NCI-H82 treated with DMSO at 0.1 percent for 48 hours (cell line): ENCODE measurements at regions not wholly inside any gene's neighbourhood (a gene's known extent, or its start where the extent isn't known, plus 50 kb on each side); places are given as distances from the start of the nearest gene placed in this dataset.
A peak's percentile ranks its signal among the peaks of the same experiment; 100 is the strongest.

Experiments used
- DNase-seq: peaks from one replicate; lab custom pipeline; 2025; ENCODE audit not compliant: unreplicated experiment; lab: John Stamatoyannopoulos, UW

DNA sequence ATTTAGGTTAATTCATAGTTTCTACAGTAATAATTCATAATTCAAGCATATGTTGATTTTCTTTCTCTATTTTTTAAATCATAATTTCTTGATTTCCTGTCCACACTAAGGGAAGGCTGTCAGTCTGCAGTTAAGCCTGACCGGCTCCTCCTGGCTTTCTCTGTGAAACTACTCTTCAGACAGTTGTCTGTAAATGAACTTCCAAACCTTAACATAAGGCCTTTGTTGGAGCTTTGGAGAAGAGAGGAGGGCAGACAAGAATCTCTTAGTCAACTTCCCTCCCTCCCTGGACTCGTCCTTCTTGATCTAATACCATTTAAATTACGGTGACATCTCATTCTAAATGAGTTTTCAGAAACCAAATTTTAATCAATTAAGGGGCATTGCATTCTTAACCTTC, 404.1 kb upstream of the ST6GAL2 start:
- no peak for DNase-seq

DNA sequence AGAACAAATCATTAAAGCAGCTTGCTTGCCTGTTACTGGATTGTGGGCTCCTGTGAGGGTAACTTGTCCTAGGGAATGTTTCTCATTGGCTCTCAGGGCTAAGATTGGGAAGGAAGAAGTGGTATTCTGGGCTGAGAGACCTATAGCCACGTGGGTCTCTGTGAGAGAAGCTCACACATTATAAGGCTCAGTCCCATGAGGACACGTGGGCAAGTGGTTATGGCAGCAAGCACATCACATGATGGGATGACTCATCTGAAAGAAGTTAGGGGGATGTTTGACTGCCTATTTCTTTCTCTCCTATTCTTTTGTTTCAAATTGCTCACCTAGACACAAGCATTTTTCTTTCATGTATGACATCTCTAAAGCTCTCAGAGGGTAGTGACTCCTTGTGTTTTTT, 418.0 kb upstream of the ST6GAL2 start:
- DNase-seq, result no peak

DNA sequence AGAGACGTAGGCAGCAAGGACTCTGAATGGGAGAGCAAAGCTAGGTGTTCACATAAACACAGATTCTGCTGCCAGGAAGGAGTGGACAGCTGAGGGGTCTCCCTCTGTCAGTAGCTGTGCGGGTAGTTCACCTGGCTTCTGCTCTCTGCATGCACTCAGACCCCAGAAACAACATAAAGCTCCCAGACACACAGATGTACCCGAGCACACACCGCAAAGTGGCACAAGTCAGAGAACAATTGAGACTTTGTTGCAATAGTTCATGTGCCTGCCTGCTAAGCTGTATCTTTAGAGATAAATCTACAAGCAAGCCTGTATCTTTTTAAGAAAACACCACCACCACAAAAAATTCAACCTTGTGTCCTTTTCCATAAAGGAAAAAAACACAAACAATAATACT, 420.0 kb upstream of the ST6GAL2 start:
- DNase-seq, result no peak

DNA sequence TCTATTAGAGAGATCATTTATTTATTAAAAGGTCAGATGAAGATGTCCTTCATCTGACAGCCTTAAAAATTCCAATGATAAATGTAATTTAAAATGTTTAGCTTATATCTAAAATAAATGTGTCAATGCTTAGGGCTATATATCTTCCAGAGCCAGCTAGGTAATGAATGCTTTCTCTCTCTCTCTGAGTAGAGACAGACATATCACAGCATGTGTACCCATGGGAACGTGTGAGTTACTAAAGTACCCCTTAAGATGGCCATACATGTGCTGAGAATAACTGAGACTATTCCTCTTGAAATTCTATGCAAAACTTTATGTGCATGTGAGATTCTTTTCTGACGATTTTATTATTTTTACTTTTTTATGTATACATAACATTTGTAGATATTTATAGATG, 420.9 kb upstream of the ST6GAL2 start:
- no peak for DNase-seq

DNA sequence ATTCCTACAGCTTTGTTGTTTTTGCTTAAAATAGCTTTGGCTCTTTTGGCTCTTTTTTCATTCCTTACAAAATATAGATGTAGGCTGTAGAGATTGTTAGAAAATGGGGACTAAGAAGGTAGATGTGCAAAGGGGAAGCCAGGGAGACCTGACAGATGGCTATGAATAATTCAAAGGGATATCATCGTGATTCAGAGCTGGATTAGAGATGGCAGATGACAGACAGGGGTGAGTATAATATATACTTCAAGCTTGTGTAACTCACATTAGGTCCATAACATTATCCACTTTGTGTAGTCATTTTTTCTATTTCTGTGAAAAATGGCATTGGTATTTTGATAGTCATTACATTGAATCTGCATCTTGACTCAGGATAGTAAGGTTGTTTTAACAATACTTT, 422.9 kb upstream of the ST6GAL2 start:
- DNase-seq, result no peak

DNA sequence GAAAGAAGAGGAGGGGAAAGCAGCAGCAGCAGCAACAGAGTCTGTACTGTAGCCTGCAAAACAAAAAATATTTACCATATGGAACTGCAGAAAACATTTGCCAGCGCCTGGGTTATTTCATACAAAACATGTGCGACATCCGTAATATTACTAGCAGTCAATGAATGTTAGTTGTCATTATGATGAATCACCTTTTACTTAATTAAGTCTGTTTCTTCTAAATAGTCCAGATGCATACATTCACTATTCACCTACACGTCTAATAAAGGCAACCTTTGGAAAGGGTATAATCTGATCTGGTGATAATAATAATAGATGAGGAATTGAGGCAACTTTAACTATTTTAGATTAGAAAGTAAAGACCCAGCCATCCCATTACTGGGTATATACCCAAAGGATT, 426.3 kb upstream of the ST6GAL2 start:
- DNase-seq, result no peak

DNA sequence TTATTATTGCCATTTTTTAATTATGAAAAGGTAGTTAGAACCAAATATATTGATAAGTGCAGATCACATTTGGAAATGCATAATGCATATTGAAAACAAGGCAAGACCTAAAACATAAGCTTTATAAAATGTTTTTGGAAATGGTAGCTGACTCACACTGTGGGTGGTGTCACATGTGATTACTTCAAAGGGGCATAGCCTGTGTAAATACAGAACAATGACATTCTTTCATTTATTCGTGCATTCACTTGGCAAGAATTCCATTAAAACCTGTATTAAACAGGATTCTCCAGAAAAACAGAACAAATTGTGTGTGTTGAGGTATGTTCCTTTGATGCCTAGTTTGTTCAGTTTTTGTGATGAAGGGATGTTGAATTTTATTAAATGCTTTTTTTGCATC, 427.3 kb upstream of the ST6GAL2 start:
- no peak for DNase-seq

DNA sequence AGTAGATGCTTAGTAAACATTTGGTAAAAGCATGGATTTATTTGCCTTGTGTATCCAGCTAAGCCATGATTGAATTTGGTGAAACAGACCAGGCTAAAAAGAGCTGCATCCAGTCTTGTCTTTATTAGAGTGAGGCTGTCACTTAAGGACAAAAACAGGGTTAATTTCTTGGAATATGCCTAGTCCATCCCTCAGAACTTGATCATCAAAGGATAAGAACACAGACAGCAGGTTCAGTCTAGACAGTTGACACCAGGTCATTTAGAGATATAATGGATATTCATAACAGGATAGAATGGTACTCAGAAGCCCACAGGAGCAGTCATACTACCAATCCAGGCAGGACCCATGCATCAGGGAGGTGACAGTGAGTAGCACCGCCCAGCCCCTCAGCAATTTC, 434.9 kb upstream of the ST6GAL2 start:
- DNase-seq, result no peak

DNA sequence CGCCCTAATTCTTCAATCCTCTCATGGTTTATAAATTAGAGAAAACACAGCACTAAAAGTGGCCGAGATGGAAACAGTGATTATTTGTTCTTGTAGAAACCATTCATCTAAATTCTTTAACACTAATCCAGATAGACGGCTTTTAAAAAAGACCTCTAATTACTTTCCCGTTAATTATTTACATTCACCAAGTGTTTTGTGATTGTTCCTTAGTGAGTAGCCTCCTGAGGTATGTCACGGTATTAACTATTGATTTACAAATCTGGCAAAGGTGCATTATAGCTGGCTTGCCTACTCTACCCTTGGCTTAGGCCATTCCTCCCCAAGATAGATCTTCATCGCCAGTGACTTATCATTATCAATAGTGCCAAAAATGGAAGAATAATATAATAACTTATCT, 436.4 kb upstream of the ST6GAL2 start:
- DNase-seq, result no peak

DNA sequence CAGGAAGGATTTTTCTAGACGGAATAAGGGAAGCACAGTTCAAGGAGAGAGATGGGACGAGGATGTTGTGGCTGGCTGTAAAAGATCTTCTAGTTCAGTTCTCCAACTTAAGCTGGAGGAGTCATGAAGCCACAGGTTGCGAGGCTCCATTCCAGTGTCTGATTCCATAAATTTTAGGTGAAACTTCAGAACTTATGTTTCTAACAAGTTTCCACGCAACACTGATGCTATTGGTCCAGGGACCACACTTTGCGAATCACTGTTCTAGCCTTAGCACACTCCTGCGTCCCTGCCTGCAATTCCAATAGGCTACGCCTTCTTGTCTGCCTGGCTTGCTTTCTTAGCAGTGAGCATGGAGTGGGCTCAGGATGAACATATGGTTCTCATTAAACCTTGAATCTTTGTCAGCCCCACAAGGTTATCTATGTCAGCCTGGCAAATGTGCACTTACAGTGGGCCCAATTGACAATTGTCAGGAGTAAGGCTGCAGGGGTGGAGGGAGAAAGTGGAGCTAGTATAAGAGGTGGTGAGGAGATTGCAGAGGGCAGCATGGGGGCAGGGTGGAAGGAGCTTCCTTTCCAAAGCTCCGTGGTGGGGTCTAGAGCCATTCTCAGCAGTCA, 438.1 kb upstream of the ST6GAL2 start:
- no peak for DNase-seq

DNA sequence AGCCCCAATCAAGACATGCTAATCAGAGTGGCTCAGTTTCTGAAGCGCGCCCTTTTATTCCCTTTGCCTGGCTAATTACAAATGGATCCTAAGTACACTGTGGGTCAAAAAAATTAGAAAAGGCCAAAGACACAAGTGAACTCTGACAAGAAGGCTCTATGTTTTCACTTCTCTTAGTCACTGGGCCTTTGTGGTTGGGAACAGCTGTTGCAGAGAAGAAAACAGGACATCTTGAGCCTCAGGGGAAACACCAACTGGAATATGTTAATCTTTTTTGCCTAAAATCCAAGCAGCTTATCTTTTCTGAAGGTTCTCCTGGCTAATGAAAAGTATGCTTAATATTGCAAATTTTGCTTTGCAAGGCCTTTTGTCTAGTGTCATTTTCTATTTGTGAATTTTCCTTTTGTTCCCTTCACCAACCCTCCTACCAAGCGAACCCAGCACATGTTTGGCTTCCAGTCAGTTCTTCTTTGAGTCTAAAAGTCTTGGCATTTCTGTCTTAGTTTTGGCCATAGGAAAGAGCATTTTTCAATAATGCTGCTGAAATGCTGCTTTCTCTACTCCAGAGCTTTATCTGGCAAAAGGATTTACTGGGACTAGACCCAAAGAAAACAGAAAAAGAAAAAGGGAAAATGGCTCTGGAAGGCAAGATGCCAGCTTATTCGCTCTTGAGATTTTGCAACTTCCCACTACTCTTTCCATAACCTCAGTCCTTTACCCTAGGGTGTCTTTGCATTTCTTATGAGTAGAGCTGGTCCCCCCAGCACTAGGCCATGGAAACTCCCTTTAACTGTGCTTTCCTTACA, 440.2 kb upstream of the ST6GAL2 start:
- DNase-seq, result no peak

DNA sequence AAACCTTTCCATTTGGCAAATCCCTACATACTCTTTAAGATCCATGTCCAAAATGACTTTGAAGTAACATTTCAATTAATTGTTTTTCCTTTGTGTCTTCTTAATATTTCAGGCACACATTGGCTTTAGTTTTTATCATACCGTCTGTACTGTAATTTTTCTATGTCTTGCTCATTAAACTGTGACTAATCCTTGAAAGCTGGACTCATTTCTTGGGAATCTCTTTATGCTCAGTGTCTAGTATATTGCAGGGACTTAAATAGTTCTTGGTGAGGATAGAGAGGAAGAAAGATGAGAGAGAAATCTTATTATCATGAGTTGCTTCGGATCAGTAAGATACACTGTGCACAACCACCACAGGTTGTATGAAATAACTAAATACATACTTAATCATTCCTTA, 448.3 kb upstream of the ST6GAL2 start:
- peak; percentile 6 for DNase-seq

DNA sequence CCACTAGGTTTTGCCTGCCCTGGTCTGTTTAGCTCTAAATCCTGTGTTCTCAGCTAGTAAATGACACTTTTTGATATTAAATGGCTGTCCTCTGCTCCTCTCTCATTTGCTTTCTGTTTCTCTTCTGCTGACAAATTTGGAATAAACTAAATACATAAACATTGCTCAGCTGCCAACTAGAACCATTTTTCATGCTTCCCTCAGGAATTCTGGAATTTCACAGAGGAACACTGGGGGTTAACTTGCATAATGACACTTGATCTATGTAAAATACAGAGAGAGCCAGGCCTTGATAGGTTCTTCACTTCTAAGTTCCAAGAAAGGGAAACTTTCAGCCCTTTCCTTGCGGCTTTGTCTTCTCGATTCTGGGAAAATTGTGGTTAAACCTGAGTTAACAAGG, 450.6 kb upstream of the ST6GAL2 start:
- no peak for DNase-seq

DNA sequence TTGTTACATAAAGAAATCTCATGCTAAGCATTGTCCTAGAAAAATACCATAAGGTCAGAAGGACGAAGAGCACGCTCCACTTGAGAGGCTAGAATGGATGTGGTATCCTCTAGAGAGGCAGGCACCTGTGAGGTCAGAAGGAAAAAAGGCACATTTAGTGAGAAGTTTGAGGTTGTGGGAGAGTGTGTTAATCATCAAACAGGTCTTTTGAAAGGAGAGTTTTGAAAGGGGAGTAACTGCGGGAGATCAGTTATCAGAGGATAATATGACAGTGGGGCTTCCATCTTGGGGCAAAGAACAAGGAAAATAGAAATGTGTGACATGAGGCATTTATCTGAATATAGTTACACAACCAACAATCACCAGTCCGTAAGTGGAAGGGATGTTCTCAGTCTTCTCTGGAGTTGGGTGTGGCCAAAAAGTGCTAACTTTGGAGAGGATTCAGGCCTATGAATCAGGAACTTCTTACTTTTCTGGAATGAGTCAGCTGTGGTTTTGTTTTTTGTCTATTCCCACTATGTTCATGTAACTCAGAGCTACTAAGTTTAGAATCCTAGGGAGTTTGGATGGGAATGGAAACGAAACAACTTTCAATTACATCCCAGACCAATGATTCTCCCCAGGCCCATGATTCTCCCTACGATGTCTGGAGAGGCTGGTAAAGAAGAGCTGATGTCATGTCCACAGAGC, 451.4 kb upstream of the ST6GAL2 start:
- DNase-seq, result no peak

DNA sequence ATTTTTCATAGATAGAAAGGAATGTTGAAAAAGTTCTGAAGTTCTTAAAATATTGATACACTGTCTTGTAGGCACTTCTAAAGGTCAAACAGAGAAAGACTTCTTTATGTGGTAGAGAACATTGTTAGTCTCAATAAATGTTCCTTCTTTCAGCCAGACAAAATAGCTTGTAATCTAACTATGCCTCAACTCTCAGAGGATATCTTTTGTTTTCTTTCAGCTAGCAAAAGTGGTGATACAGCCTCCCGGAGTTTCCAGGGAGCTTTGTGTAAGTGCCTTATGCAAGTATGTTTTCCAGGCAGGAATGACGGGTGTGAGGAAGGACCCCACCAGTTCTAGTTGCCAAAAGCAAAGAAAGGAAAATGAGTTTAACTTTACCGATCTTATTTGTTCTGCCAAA, 452.1 kb upstream of the ST6GAL2 start:
- DNase-seq, result no peak

DNA sequence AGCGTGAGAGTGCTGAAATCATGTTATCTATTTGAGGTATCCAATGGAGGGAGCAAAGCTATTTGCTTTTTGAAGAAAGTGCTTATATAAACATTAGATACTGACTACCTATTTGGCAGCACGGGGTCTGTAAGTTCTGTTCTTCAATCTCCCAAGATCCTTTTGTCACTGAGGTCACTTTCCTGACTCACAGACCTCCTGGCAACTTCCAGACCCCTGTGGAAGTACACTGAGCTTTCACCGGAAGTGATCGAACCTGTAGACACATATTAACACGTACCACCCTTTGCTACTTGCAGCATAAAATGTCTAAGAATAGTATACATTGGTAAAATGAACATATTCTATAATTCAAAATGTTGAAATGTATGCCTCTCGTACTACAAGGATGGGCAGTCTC, 452.6 kb upstream of the ST6GAL2 start:
- DNase-seq, result no peak

DNA sequence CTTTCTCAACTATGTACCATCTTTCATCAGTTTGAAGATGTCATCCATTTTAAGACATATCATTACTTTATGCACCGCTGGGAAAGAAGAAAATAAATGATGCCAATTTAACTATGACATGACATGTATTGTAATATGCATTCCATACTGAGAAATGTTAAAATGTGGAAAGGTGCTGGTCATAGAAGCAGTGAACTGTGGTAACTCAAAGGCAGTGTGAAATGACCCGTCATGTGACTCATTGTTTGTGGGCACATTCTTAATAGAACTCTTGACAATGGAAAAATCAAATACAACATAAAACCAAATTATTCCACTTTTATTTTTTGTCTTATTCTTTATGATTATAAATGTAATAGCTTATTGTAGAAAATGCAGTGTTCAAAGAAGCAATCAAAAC, 455.0 kb upstream of the ST6GAL2 start:
- no peak for DNase-seq

DNA sequence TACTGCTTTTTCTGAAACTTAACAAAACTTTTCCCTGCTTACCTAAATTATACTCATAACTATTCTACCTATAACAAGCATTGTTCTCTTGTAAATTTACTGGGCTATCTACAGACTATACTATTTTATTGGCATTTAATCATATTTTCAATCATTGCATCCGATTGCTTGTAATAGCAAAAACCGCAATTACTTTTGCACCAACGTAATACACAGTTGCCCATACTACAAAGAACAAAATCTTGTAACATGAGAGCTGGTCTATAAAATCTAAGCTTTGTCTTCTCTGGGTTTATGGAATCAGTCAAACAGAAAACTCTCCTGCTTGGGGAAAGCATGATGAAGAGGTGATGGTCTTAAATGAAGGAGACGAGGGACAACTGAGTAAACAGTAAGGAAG, 463.4 kb upstream of the ST6GAL2 start:
- no peak for DNase-seq

DNA sequence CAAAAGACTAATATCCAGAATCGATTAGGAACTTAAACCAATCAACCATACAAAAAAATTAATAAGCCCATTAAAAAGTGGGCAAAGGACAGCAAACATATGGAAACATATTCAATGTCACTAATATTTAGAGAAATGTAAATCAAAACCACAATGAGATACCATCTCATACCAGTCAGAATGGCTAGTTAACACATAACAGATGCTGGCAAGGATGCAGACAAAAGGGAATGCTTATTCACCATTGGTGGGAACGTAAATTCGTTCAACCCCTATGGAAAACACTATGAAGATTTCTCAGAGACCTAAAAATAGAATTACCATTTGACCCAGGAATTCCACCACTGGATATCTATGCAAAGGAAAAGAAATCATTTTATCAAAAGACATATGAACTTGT, 468.2 kb upstream of the ST6GAL2 start:
- DNase-seq, result no peak

DNA sequence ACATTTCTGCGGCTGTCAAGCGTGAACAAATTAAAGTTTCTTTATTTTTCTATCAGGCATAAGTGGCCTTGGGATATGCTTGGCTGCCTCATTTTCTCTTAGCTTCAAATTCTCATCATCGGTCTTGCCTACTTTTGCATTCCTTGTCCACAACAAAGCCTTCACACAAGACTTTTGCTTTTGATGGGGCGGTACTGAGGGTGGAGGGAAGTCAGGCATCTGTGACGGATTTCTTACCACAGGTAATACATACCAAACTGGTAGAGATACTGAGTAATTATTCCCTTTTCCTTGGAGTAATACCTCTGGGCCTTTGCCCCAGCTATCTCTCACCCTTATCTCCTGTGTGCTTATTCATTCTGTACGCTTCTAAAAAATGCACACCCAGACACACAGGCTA, 468.3 kb upstream of the RGPD4 start:
- no peak for DNase-seq

DNA sequence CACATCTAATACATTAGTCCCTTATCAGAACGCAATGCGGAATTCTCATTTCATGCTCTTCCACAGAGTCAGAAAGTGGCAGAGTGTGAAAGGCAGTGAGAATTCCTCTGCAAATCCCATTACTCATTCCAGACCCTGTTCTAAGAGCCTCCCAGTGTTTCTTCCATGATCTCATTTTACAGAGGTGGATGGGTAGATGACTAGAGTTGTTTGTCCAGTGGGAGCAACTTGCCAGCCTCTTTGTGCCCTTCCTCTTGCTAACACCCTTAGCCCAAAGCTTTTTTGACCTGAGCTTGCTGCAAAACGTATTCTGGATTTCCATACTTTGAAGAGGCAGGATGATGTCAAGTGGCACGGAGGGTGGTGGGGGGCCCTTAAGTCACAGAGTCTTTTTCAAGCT, 467.7 kb upstream of the RGPD4 start:
- no peak for DNase-seq

DNA sequence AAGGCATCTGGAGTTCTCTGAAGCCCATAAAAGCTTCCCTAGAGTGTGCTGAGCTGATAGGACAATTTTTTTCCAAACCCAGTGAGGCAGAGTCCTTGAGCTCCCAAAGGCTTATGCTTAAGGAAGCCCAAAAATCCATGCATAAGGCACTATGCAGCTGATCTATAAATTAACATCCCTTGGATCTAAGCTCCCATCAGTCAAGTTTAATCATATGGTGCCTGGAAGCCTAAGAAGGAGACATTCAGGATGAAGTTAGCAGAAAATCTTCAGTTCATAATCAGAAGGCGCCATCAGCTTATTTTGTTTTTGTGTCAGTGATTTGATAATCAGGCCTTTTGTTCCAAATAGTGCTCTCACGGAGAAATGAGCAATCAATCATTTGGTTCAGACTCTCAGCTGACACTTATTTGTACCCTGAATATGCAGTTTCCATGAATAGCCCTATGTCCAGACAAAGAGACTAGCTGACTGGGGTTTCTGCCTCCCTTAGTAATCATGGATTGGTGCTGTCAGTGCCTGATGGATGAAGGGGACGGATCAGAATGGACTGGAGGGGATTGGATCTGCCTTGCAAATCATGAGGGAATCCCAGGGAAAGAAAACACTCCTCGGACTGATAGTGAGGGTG, 464.8 kb upstream of the RGPD4 start:
- DNase-seq, result no peak
